OCI-LY1 (cell line): ENCODE measurements at regions not wholly inside any gene's neighbourhood (a gene's known extent, or its start where the extent isn't known, plus 50 kb on each side); places are given as distances from the start of the nearest gene placed in this dataset.

Source experiments
- H2AFZ ChIP-seq: fragments of 200-600 bp; sonication (generic), shearing (Covaris generic); 2 replicates; pipeline ENCODE4 v1.6.0; 2014; ENCODE audit warnings: antibody characterized with exemption, mild to moderate bottlenecking, low read length
- H3F3A ChIP-seq: fragments of 200-600 bp; sonication (generic), shearing (Covaris generic); 2 replicates; pipeline ENCODE4 v1.6.0; 2014; ENCODE audit warnings: mild to moderate bottlenecking, antibody characterized with exemption, low read length, moderate library complexity; ENCODE audit not compliant: insufficient read depth
- H3K27ac ChIP-seq: fragments of 200-600 bp; sonication (generic); 2 replicates; pipeline ENCODE4 v1.5.1; 2014; ENCODE audit warnings: low read length, mixed run types, mild to moderate bottlenecking, low read depth; ENCODE audit not compliant: poor library complexity, severe bottlenecking
- H3K27me3 ChIP-seq: fragments of 200-600 bp; sonication (generic); 2 replicates; pipeline ENCODE4 v1.6.0; 2014; ENCODE audit warnings: antibody characterized with exemption, mild to moderate bottlenecking, low read length, moderate library complexity; ENCODE audit not compliant: insufficient read depth
- H3K36me3 ChIP-seq: fragments of 200-600 bp; sonication (generic); 2 replicates; pipeline ENCODE4 v1.6.1; 2014; ENCODE audit warnings: mild to moderate bottlenecking, antibody characterized with exemption, low read length, moderate library complexity, mixed read lengths; ENCODE audit not compliant: insufficient read depth
- H3K4me1 ChIP-seq: fragments of 200-600 bp; sonication (generic); 2 replicates; pipeline ENCODE4 v1.5.1; 2014; ENCODE audit warnings: mild to moderate bottlenecking, low read length, moderate library complexity; ENCODE audit not compliant: insufficient read depth, severe bottlenecking
- H3K4me2 ChIP-seq: fragments of 200-600 bp; sonication (generic), shearing (Covaris generic); 2 replicates; pipeline ENCODE4 v1.6.1; 2014; ENCODE audit warnings: low read length
- H3K4me3 ChIP-seq: fragments of 200-600 bp; sonication (generic); 2 replicates; pipeline ENCODE4 v1.5.1; 2014; ENCODE audit warnings: low read length, low read depth, mild to moderate bottlenecking, mixed read lengths; ENCODE audit not compliant: poor library complexity, severe bottlenecking
- H3K79me2 ChIP-seq: fragments of 200-600 bp; shearing (Covaris generic); 2 replicates; pipeline ENCODE4 v1.6.1; 2016; ENCODE audit warnings: mixed run types, low read length, mixed read lengths; ENCODE audit not compliant: insufficient read depth
- H3K9ac ChIP-seq: fragments of 200-600 bp; sonication (generic), shearing (Covaris generic); 2 replicates; pipeline ENCODE4 v1.6.1; 2014; ENCODE audit warnings: mild to moderate bottlenecking, low read length, mixed read lengths
- H3K9me2 ChIP-seq: fragments of 200-600 bp; sonication (generic), shearing (Covaris generic); 2 replicates; pipeline ENCODE4 v1.6.1; 2014; ENCODE audit warnings: low read depth, mild to moderate bottlenecking, low read length, mixed read lengths
- H3K9me3 ChIP-seq: fragments of 200-600 bp; shearing (Covaris generic); 2 replicates; pipeline ENCODE4 v1.6.1; 2014; ENCODE audit warnings: low read length, mixed read lengths
- H4K20me1 ChIP-seq: fragments of 200-600 bp; sonication (generic), shearing (Covaris generic); 2 replicates; pipeline ENCODE4 v1.6.0; 2016; ENCODE audit warnings: mild to moderate bottlenecking, low read length; ENCODE audit not compliant: insufficient read depth
- CTCF ChIP-seq: fragments of 200-600 bp; sonication (generic), shearing (Covaris generic); IDR thresholded peaks from 2 replicates; pipeline ENCODE4 v1.5.1; 2017; ENCODE audit warnings: mild to moderate bottlenecking, antibody characterized with exemption, low read length, moderate library complexity, mixed read lengths
- EZH2 ChIP-seq: fragments of 200-600 bp; sonication (generic), shearing (Covaris generic); IDR thresholded peaks from 2 replicates; pipeline ENCODE4 v1.8.0; 2017; ENCODE audit warnings: borderline replicate concordance, mixed run types, mild to moderate bottlenecking, antibody characterized with exemption, low read length, moderate library complexity, mixed read lengths

- Histone ChIP-seq H3K36me3 (no peaks in the 10 kb centered on the region), H3K4me2 (no peak overlapping the region), H2AFZ (no peak overlapping the region), H3K4me3 (no peak overlapping the region), H3F3A (no peaks in the 10 kb centered on the region), H4K20me1 (no peaks in the 10 kb centered on the region), H3K4me1 (no peaks in the 10 kb centered on the region), H3K27ac (no peak overlapping the region), H3K9me2 (no peaks in the 10 kb centered on the region), H3K27me3 (no peaks in the 10 kb centered on the region; the same call in 1 of the 2 replicates), H3K9ac (no peak overlapping the region), H3K9me3 (no peaks in the 10 kb centered on the region), H3K79me2 (no peaks in the 10 kb centered on the region)
- TF ChIP-seq EZH2 (no peak), CTCF (no peak)
These were observed 200.3 kb downstream of the CYLD start for GRCh38 chr16:50942143-50942542.

- no peaks in the 10 kb centered on the region for H3K9me3 ChIP-seq
- H3K4me3 ChIP-seq = no peak overlapping the region
- no peaks in the 10 kb centered on the region for H3K9me2 ChIP-seq
- H3K27me3 ChIP-seq = no peaks in the 10 kb centered on the region; the same call in 1 of the 2 replicates
- H2AFZ ChIP-seq = no peak overlapping the region
- no peaks in the 10 kb centered on the region for H4K20me1 ChIP-seq
- no peaks in the 10 kb centered on the region for H3K79me2 ChIP-seq
- H3K27ac ChIP-seq = no peak overlapping the region
- no peaks in the 10 kb centered on the region for H3K36me3 ChIP-seq
- no peaks in the 10 kb centered on the region for H3K4me1 ChIP-seq
- TF ChIP-seq CTCF (no peak), EZH2 (no peak)
- no peaks in the 10 kb centered on the region for H3F3A ChIP-seq
- no peak overlapping the region for H3K9ac ChIP-seq
- no peak overlapping the region for H3K4me2 ChIP-seq
These were observed 199.8 kb downstream of the CYLD start for GRCh38 chr16:50941681-50942080.

GRCh38 chr16:50940275-50940854 lies 198.5 kb downstream of the CYLD start:
- no peaks in the 10 kb centered on the region for H3K9me3 ChIP-seq
- no peak overlapping the region for H3K9ac ChIP-seq
- no peaks in the 10 kb centered on the region for H3K79me2 ChIP-seq
- TF ChIP-seq CTCF (no peak), EZH2 (no peak)
- H3F3A ChIP-seq = no peaks in the 10 kb centered on the region
- no peaks in the 10 kb centered on the region; the same call in 1 of the 2 replicates for H3K27me3 ChIP-seq
- H3K36me3 ChIP-seq = no peaks in the 10 kb centered on the region
- H3K9me2 ChIP-seq = no peaks in the 10 kb centered on the region
- no peaks in the 10 kb centered on the region for H4K20me1 ChIP-seq
- H3K4me3 ChIP-seq = no peak overlapping the region
- no peak overlapping the region for H2AFZ ChIP-seq
- H3K4me1 ChIP-seq = no peaks in the 10 kb centered on the region
- H3K4me2 ChIP-seq = no peak overlapping the region
- no peak overlapping the region for H3K27ac ChIP-seq
